GM23338 (cell line): ENCODE measurements at regions not wholly inside any gene's neighbourhood (a gene's known extent, or its start where the extent isn't known, plus 50 kb on each side); places are given as distances from the start of the nearest gene placed in this dataset.

Experiments used
- CREB1 ChIP-seq: fragments of 250-450 bp; sonication (Bioruptor Pico); IDR thresholded peaks from 2 replicates; pipeline ENCODE4 v1.5.0; 2020; ENCODE audit warnings: low read depth, mild to moderate bottlenecking, moderate library complexity
- EZH2 ChIP-seq: fragments of 200-600 bp; sonication (generic); IDR thresholded peaks from one replicate; pipeline ENCODE4 v1.8.0; 2017; ENCODE audit warnings: antibody characterized with exemption, mild to moderate bottlenecking, low read depth; ENCODE audit not compliant: unreplicated experiment
- EZH2phosphoT487 ChIP-seq: fragments of 200-600 bp; sonication (generic); IDR thresholded peaks from one replicate; pipeline ENCODE4 v1.8.1; 2018; ENCODE audit warnings: antibody characterized with exemption; ENCODE audit not compliant: unreplicated experiment
- JUNB ChIP-seq: IDR thresholded peaks from one replicate; pipeline ENCODE4 v1.6.1; 2016; ENCODE audit warnings: antibody characterized with exemption; ENCODE audit not compliant: unreplicated experiment
- NANOG ChIP-seq: IDR thresholded peaks from 2 replicates; pipeline ENCODE4 v1.6.1; 2016; ENCODE audit warnings: antibody characterized with exemption, borderline replicate concordance
- POLR2AphosphoS5 ChIP-seq: IDR thresholded peaks from 2 replicates; pipeline ENCODE4 v1.6.1; 2016; ENCODE audit warnings: antibody characterized with exemption, low read depth
- STAT1 ChIP-seq: IDR thresholded peaks from one replicate; pipeline ENCODE4 v1.6.1; 2016; ENCODE audit warnings: antibody characterized with exemption; ENCODE audit not compliant: unreplicated experiment
- ZNF114 ChIP-seq: fragments of 250-450 bp; sonication (Bioruptor Pico); IDR thresholded peaks from 2 replicates; pipeline ENCODE4 v1.5.0; 2020; ENCODE audit warnings: mild to moderate bottlenecking, moderate library complexity
- ZNF331 ChIP-seq: fragments of 250-450 bp; sonication (Bioruptor Pico); IDR thresholded peaks from 2 replicates; pipeline ENCODE4 v1.5.0; 2020; ENCODE audit warnings: low read depth, mild to moderate bottlenecking, moderate library complexity
- TF ChIP-seq, protein P1 (sequence below): IDR thresholded peaks from 2 replicates; pipeline ENCODE4 v1.6.1; 2016; ENCODE audit warnings: antibody characterized with exemption
- TF ChIP-seq, protein P2 (sequence below), 2 experiments: fragments of 200-600 bp in 1 of 2; sonication (generic) in 1 of 2; conservative IDR thresholded peaks; 2 replicates each; pipeline versions ENCODE4 v1.5.1 to v1.6.1; 2016 to 2017; ENCODE audit warnings: antibody characterized with exemption in 2 of 2, low read depth in 2 of 2, mild to moderate bottlenecking in 2 of 2, moderate library complexity in 1 of 2
- TF ChIP-seq, protein P3 (sequence below): IDR thresholded peaks from one replicate; pipeline ENCODE4 v1.6.1; 2018; ENCODE audit warnings: antibody characterized with exemption; ENCODE audit not compliant: unreplicated experiment
- TF ChIP-seq, protein P4 (sequence below): fragments of 250-450 bp; sonication (Bioruptor Pico); IDR thresholded peaks from 2 replicates; pipeline ENCODE4 v1.5.0; 2020; ENCODE audit warnings: mild to moderate bottlenecking, moderate library complexity

DNA sequence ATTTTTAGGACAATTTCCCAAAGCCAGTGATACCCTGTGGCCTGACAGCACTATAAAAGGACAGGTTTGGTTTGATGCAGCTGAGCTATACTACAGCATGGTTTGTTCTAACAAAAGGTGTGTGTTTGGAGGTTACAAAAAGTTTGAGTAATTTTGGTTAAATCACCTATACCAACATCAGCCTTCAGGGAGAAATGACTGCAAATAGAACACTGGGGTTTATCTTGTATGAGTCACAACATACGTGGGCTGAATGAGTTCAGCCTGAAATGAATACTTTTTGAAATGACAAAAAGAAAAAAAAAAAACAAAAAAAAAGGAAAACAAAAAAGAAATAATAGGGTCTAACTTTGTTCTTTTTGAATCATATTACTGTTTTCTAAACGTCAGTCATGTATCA lies 345.7 kb downstream of the CNTN3 start:
- TF ChIP-seq, protein P1, sequence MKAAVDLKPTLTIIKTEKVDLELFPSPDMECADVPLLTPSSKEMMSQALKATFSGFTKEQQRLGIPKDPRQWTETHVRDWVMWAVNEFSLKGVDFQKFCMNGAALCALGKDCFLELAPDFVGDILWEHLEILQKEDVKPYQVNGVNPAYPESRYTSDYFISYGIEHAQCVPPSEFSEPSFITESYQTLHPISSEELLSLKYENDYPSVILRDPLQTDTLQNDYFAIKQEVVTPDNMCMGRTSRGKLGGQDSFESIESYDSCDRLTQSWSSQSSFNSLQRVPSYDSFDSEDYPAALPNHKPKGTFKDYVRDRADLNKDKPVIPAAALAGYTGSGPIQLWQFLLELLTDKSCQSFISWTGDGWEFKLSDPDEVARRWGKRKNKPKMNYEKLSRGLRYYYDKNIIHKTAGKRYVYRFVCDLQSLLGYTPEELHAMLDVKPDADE: no peak
- TF ChIP-seq CREB1 (CRISPR knock-in tag) (no peak), EZH2 (no peak), EZH2phosphoT487 (no peak), POLR2AphosphoS5 (no peak), JUNB (no peak), ZNF331 (no peak), ZNF114 (CRISPR knock-in tag) (no peak), STAT1 (no peak), NANOG (no peak)
- TF ChIP-seq, protein P2, sequence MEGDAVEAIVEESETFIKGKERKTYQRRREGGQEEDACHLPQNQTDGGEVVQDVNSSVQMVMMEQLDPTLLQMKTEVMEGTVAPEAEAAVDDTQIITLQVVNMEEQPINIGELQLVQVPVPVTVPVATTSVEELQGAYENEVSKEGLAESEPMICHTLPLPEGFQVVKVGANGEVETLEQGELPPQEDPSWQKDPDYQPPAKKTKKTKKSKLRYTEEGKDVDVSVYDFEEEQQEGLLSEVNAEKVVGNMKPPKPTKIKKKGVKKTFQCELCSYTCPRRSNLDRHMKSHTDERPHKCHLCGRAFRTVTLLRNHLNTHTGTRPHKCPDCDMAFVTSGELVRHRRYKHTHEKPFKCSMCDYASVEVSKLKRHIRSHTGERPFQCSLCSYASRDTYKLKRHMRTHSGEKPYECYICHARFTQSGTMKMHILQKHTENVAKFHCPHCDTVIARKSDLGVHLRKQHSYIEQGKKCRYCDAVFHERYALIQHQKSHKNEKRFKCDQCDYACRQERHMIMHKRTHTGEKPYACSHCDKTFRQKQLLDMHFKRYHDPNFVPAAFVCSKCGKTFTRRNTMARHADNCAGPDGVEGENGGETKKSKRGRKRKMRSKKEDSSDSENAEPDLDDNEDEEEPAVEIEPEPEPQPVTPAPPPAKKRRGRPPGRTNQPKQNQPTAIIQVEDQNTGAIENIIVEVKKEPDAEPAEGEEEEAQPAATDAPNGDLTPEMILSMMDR (conservative IDR thresholded peaks at IDR 0.05; ENCODE audit: low read depth in 2 of 2): no peak
- TF ChIP-seq, protein P3, sequence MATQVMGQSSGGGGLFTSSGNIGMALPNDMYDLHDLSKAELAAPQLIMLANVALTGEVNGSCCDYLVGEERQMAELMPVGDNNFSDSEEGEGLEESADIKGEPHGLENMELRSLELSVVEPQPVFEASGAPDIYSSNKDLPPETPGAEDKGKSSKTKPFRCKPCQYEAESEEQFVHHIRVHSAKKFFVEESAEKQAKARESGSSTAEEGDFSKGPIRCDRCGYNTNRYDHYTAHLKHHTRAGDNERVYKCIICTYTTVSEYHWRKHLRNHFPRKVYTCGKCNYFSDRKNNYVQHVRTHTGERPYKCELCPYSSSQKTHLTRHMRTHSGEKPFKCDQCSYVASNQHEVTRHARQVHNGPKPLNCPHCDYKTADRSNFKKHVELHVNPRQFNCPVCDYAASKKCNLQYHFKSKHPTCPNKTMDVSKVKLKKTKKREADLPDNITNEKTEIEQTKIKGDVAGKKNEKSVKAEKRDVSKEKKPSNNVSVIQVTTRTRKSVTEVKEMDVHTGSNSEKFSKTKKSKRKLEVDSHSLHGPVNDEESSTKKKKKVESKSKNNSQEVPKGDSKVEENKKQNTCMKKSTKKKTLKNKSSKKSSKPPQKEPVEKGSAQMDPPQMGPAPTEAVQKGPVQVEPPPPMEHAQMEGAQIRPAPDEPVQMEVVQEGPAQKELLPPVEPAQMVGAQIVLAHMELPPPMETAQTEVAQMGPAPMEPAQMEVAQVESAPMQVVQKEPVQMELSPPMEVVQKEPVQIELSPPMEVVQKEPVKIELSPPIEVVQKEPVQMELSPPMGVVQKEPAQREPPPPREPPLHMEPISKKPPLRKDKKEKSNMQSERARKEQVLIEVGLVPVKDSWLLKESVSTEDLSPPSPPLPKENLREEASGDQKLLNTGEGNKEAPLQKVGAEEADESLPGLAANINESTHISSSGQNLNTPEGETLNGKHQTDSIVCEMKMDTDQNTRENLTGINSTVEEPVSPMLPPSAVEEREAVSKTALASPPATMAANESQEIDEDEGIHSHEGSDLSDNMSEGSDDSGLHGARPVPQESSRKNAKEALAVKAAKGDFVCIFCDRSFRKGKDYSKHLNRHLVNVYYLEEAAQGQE: no peak
- TF ChIP-seq, protein P4, sequence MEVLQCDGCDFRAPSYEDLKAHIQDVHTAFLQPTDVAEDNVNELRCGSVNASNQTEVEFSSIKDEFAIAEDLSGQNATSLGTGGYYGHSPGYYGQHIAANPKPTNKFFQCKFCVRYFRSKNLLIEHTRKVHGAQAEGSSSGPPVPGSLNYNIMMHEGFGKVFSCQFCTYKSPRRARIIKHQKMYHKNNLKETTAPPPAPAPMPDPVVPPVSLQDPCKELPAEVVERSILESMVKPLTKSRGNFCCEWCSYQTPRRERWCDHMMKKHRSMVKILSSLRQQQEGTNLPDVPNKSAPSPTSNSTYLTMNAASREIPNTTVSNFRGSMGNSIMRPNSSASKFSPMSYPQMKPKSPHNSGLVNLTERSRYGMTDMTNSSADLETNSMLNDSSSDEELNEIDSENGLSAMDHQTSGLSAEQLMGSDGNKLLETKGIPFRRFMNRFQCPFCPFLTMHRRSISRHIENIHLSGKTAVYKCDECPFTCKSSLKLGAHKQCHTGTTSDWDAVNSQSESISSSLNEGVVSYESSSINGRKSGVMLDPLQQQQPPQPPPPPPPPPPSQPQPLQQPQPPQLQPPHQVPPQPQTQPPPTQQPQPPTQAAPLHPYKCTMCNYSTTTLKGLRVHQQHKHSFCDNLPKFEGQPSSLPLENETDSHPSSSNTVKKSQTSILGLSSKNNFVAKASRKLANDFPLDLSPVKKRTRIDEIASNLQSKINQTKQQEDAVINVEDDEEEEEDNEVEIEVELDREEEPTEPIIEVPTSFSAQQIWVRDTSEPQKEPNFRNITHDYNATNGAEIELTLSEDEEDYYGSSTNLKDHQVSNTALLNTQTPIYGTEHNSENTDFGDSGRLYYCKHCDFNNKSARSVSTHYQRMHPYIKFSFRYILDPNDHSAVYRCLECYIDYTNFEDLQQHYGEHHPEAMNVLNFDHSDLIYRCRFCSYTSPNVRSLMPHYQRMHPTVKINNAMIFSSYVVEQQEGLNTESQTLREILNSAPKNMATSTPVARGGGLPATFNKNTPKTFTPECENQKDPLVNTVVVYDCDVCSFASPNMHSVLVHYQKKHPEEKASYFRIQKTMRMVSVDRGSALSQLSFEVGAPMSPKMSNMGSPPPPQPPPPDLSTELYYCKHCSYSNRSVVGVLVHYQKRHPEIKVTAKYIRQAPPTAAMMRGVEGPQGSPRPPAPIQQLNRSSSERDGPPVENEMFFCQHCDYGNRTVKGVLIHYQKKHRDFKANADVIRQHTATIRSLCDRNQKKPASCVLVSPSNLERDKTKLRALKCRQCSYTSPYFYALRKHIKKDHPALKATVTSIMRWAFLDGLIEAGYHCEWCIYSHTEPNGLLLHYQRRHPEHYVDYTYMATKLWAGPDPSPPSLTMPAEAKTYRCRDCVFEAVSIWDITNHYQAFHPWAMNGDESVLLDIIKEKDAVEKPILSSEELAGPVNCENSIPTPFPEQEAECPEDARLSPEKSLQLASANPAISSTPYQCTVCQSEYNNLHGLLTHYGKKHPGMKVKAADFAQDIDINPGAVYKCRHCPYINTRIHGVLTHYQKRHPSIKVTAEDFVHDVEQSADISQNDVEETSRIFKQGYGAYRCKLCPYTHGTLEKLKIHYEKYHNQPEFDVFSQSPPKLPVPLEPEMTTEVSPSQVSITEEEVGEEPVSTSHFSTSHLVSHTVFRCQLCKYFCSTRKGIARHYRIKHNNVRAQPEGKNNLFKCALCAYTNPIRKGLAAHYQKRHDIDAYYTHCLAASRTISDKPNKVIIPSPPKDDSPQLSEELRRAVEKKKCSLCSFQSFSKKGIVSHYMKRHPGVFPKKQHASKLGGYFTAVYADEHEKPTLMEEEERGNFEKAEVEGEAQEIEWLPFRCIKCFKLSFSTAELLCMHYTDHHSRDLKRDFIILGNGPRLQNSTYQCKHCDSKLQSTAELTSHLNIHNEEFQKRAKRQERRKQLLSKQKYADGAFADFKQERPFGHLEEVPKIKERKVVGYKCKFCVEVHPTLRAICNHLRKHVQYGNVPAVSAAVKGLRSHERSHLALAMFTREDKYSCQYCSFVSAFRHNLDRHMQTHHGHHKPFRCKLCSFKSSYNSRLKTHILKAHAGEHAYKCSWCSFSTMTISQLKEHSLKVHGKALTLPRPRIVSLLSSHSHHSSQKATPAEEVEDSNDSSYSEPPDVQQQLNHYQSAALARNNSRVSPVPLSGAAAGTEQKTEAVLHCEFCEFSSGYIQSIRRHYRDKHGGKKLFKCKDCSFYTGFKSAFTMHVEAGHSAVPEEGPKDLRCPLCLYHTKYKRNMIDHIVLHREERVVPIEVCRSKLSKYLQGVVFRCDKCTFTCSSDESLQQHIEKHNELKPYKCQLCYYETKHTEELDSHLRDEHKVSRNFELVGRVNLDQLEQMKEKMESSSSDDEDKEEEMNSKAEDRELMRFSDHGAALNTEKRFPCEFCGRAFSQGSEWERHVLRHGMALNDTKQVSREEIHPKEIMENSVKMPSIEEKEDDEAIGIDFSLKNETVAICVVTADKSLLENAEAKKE (CRISPR knock-in tag): no peak
